WTC11 (cell line): ENCODE measurements at regions not wholly inside any gene's neighbourhood (a gene's known extent, or its start where the extent isn't known, plus 50 kb on each side); places are given as distances from the start of the nearest gene placed in this dataset.

Source experiments
- ATAC-seq: fragments of 200-7000 bp; cut with Tn5 transposase; 2 replicates; pipeline ENCODE4 v1.10.0; 2021; ENCODE audit warnings: mild to moderate bottlenecking, moderate library complexity
- CTCF ChIA-PET: fragments of 300-600 bp; sonication (Branson Sonifier 250); formaldehyde crosslinking; loops from one replicate; lab custom pipeline; 2021; ENCODE audit warnings: antibody characterized with exemption; lab: Charles Lee
- POLR2A ChIA-PET: fragments of 350-600 bp; sonication (Branson Sonifier 250); formaldehyde crosslinking; loops from one replicate; lab custom pipeline; 2021; ENCODE audit warnings: antibody characterized with exemption; lab: Charles Lee
- DNase-seq: peaks from one replicate; pipeline ENCODE4 v3.0.0; 2021; ENCODE audit warnings: low spot score
- H3K27ac Mint-ChIP-seq: 2 replicates; pipeline ENCODE4 v1.8.0; 2021; ENCODE audit warnings: mixed read lengths
- H3K27me3 Mint-ChIP-seq: 2 replicates; pipeline ENCODE4 v1.8.0; 2021; ENCODE audit warnings: low read depth, mild to moderate bottlenecking, moderate library complexity, mixed read lengths
- H3K36me3 Mint-ChIP-seq: 2 replicates; pipeline ENCODE4 v1.8.0; 2021; ENCODE audit warnings: mixed read lengths
- H3K4me1 Mint-ChIP-seq: 2 replicates; pipeline ENCODE4 v1.8.0; 2022; ENCODE audit warnings: mixed read lengths
- H3K4me3 Mint-ChIP-seq: 2 replicates; pipeline ENCODE4 v1.8.0; 2021; ENCODE audit warnings: mild to moderate bottlenecking, moderate library complexity, mixed read lengths
- H3K9me3 Mint-ChIP-seq: 2 replicates; pipeline ENCODE4 v1.8.0; 2021; ENCODE audit warnings: mixed read lengths
- AR ChIP-seq: fragments of 250-450 bp; sonication (Bioruptor Pico); IDR thresholded peaks from 2 replicates; pipeline ENCODE4 v1.9.0; 2021; ENCODE audit warnings: mild to moderate bottlenecking
- ATF1 ChIP-seq: sonication (generic); formaldehyde crosslinking; IDR thresholded peaks from 2 replicates; pipeline ENCODE4 v1.8.1; 2023; ENCODE audit warnings: mild to moderate bottlenecking, moderate library complexity, missing genetic modification reagents
- ATF6 ChIP-seq: sonication (generic); formaldehyde crosslinking; IDR thresholded peaks from 2 replicates; pipeline ENCODE4 v1.8.1; 2023; ENCODE audit warnings: mild to moderate bottlenecking, missing genetic modification reagents
- CREB1 ChIP-seq: sonication (generic); formaldehyde crosslinking; IDR thresholded peaks from 2 replicates; pipeline ENCODE4 v1.8.0; 2023; ENCODE audit warnings: mild to moderate bottlenecking, missing genetic modification reagents
- FOXK1 ChIP-seq: sonication (generic); formaldehyde crosslinking; IDR thresholded peaks from 2 replicates; pipeline ENCODE4 v1.8.0; 2022; ENCODE audit warnings: mild to moderate bottlenecking, moderate library complexity, missing genetic modification reagents
- HMGA2 ChIP-seq: fragments of 250-450 bp; sonication (Bioruptor Pico); IDR thresholded peaks from 2 replicates; pipeline ENCODE4 v1.4.0; 2021; ENCODE audit warnings: mild to moderate bottlenecking, moderate library complexity
- HMGXB4 ChIP-seq: sonication (generic); formaldehyde crosslinking; IDR thresholded peaks from 2 replicates; pipeline ENCODE4 v1.8.1; 2023; ENCODE audit warnings: mild to moderate bottlenecking, moderate library complexity, missing genetic modification reagents
- IRF2 ChIP-seq: sonication (generic); formaldehyde crosslinking; IDR thresholded peaks from 2 replicates; pipeline ENCODE4 v1.8.0; 2022; ENCODE audit warnings: low read depth, missing genetic modification reagents, borderline replicate concordance
- MXD4 ChIP-seq: fragments of 250-450 bp; sonication (Bioruptor Pico); IDR thresholded peaks from 2 replicates; pipeline ENCODE4 v1.8.0; 2021; ENCODE audit warnings: mild to moderate bottlenecking, moderate library complexity, borderline replicate concordance
- NFATC4 ChIP-seq: fragments of 250-450 bp; sonication (Bioruptor Pico); IDR thresholded peaks from 2 replicates; pipeline ENCODE4 v1.9.0; 2021; ENCODE audit warnings: mild to moderate bottlenecking
- NR1H2 ChIP-seq: sonication (generic); formaldehyde crosslinking; IDR thresholded peaks from 2 replicates; pipeline ENCODE4 v1.9.0; 2021; ENCODE audit warnings: mild to moderate bottlenecking, moderate library complexity, missing genetic modification reagents
- PRDM15 ChIP-seq: sonication (generic); formaldehyde crosslinking; IDR thresholded peaks from 2 replicates; pipeline ENCODE4 v1.8.0; 2022; ENCODE audit warnings: missing genetic modification reagents
- USF1 ChIP-seq: sonication (generic); formaldehyde crosslinking; IDR thresholded peaks from 2 replicates; pipeline ENCODE4 v1.8.0; 2022; ENCODE audit warnings: mild to moderate bottlenecking, missing genetic modification reagents
- ZNF121 ChIP-seq: sonication (generic); formaldehyde crosslinking; IDR thresholded peaks from 2 replicates; pipeline ENCODE4 v1.8.0; 2023; ENCODE audit warnings: missing genetic modification reagents

GRCh38 chr18:38654946-38655345 lies 1089.3 kb upstream of the CELF4 start:
- DNase-seq = no peak
- POLR2A ChIA-PET = no interaction called here
- H3K27ac Mint-ChIP-seq = no peak overlapping the region
- H3K4me1 Mint-ChIP-seq = no peaks in the 10 kb centered on the region; the same call in 1 of the 2 replicates
- no peaks in the 10 kb centered on the region for H3K27me3 Mint-ChIP-seq
- no peak for ATAC-seq
- H3K36me3 Mint-ChIP-seq = no peaks in the 10 kb centered on the region
- CTCF ChIA-PET = no interaction called here
- peaks cover 12% of the 10 kb centered on the region for H3K9me3 Mint-ChIP-seq
- H3K4me3 Mint-ChIP-seq = no peak overlapping the region
- no peak for TF ChIP-seq ATF1 (CRISPR knock-in tag)
- TF ChIP-seq FOXK1 = no peak
- no peak for TF ChIP-seq ZNF121
- no peak for TF ChIP-seq HMGA2
- TF ChIP-seq PRDM15 = no peak
- no peak for TF ChIP-seq USF1 (CRISPR knock-in tag)
- TF ChIP-seq NFATC4 (CRISPR knock-in tag) = no peak
- TF ChIP-seq ATF6 (CRISPR knock-in tag) = no peak
- TF ChIP-seq, all 79 proteins: peak for 0

GRCh38 chr18:38651736-38652135 lies 1086.1 kb upstream of the CELF4 start:
- ATAC-seq (no peak), DNase-seq (no peak)
- Mint-ChIP-seq H3K27me3 (no peaks in the 10 kb centered on the region), H3K27ac (no peak overlapping the region), H3K9me3 (peaks cover 12% of the 10 kb centered on the region), H3K4me3 (no peak overlapping the region), H3K36me3 (no peaks in the 10 kb centered on the region), H3K4me1 (no peaks in the 10 kb centered on the region)
- TF ChIP-seq NR1H2 (CRISPR knock-in tag) = no peak
- no peak for TF ChIP-seq HMGXB4 (CRISPR knock-in tag)
- TF ChIP-seq AR = no peak
- TF ChIP-seq IRF2 = no peak
- no peak for TF ChIP-seq CREB1 (CRISPR knock-in tag)
- TF ChIP-seq ATF1 (CRISPR knock-in tag) = no peak
- no peak for TF ChIP-seq USF1 (CRISPR knock-in tag)
- no peak for TF ChIP-seq MXD4 (CRISPR knock-in tag)
- POLR2A ChIA-PET = no interaction called here
- CTCF ChIA-PET = interaction anchor here (0.5 kb wide), 1 partner anchor 1486 kb away, joined by 4 read pairs; no protein-coding TSS in a partner anchor
